ENCODE measurements at regions not wholly inside any gene's neighbourhood (a gene's known extent, or its start where the extent isn't known, plus 50 kb on each side); places are given as distances from the start of the nearest gene placed in this dataset.

GRCh38 chr17:77887464-77888241, 70.8 kb upstream of the TNRC6C start:
- H3K4me3 Mint-ChIP-seq: peak overlapping the region; percentile 78
- H3K27me3 Mint-ChIP-seq (ENCODE audit: low read depth): peaks cover 32% of the 10 kb centered on the region
- H3K36me3 Mint-ChIP-seq (ENCODE audit: low read depth): no peaks in the 10 kb centered on the region
- H3K9me3 Mint-ChIP-seq: no peaks in the 10 kb centered on the region
- H3K27ac Mint-ChIP-seq (ENCODE audit: unreplicated experiment): peak overlapping the region; percentile 59
- no peak for DNase-seq (ENCODE audit: low read depth, low spot score)
- no peak for TF ChIP-seq CTCF (conservative IDR thresholded peaks at IDR 0.05)
- peaks cover 35% of the 10 kb centered on the region for H3K4me1 Mint-ChIP-seq

- Mint-ChIP-seq H3K4me1 (peaks cover 39% of the 10 kb centered on the region), H3K4me3 (peak overlapping the region; percentile 78), H3K9me3 (no peaks in the 10 kb centered on the region), H3K27ac (ENCODE audit: unreplicated experiment) (peak overlapping the region; percentile 48), H3K36me3 (ENCODE audit: low read depth) (no peaks in the 10 kb centered on the region), H3K27me3 (ENCODE audit: low read depth) (peaks cover 32% of the 10 kb centered on the region)
- TF ChIP-seq CTCF (conservative IDR thresholded peaks at IDR 0.05): no peak
- DNase-seq (ENCODE audit: low read depth, low spot score): no peak
Observed at GRCh38 chr17:77888242-77889134, 70.0 kb upstream of the TNRC6C start.

DNA sequence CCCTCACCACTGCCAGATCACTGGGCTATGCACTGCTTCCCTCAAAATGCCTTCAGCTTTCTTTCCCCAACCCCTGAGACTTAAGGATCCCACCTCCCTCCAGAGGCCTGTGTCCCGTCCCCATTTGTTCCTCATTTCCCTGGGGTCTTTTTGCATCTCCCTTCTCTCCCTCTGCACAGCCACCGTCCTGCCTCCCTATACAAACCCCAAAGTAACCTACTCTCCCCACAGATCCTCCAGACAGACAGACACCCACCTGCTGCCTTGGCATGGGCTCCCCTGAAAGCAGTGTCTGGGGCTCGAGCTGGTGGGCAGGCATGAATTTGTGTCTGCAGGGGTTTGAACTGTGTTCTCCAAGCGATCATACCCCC, 69.4 kb upstream of the TNRC6C start:
- Mint-ChIP-seq H3K4me1 (peaks cover 33% of the 10 kb centered on the region), H3K9me3 (no peaks in the 10 kb centered on the region), H3K36me3 (ENCODE audit: low read depth) (no peaks in the 10 kb centered on the region), H3K4me3 (no peak overlapping the region), H3K27ac (ENCODE audit: unreplicated experiment) (no peak overlapping the region), H3K27me3 (ENCODE audit: low read depth) (peaks cover 31% of the 10 kb centered on the region)
- TF ChIP-seq CTCF (conservative IDR thresholded peaks at IDR 0.05): no peak
- DNase-seq (ENCODE audit: low read depth, low spot score): no peak

- Mint-ChIP-seq H3K9me3 (no peaks in the 10 kb centered on the region), H3K4me3 (no peak overlapping the region), H3K4me1 (peaks cover 29% of the 10 kb centered on the region), H3K27me3 (ENCODE audit: low read depth) (peaks cover 27% of the 10 kb centered on the region), H3K36me3 (ENCODE audit: low read depth) (no peaks in the 10 kb centered on the region), H3K27ac (ENCODE audit: unreplicated experiment) (no peak overlapping the region)
- no peak for DNase-seq (ENCODE audit: low read depth, low spot score)
- TF ChIP-seq CTCF (conservative IDR thresholded peaks at IDR 0.05): no peak
Observed at GRCh38 chr17:77889866-77890760, 68.4 kb upstream of the TNRC6C start.

GRCh38 chr17:77890771-77891170, 67.7 kb upstream of the TNRC6C start:
- H3K27me3 Mint-ChIP-seq (ENCODE audit: low read depth): peaks cover 25% of the 10 kb centered on the region
- no peak for DNase-seq (ENCODE audit: low read depth, low spot score)
- no peak for TF ChIP-seq CTCF (conservative IDR thresholded peaks at IDR 0.05)
- peaks cover 29% of the 10 kb centered on the region for H3K4me1 Mint-ChIP-seq
- H3K9me3 Mint-ChIP-seq: no peaks in the 10 kb centered on the region
- no peak overlapping the region for H3K27ac Mint-ChIP-seq (ENCODE audit: unreplicated experiment)
- H3K36me3 Mint-ChIP-seq (ENCODE audit: low read depth): no peaks in the 10 kb centered on the region
- H3K4me3 Mint-ChIP-seq: no peak overlapping the region

Data from neural crest cell (in vitro differentiated cells).